Activated CD8-positive, alpha-beta memory T cell treated with anti-CD3 and anti-CD28 coated beads for 24 hours (primary cell): ENCODE measurements at regions not wholly inside any gene's neighbourhood (a gene's known extent, or its start where the extent isn't known, plus 50 kb on each side); places are given as distances from the start of the nearest gene placed in this dataset.

ENCODE experiments used
- DNase-seq: peaks from one replicate; pipeline ENCODE4 v3.0.0-alpha.2; 2020

DNA sequence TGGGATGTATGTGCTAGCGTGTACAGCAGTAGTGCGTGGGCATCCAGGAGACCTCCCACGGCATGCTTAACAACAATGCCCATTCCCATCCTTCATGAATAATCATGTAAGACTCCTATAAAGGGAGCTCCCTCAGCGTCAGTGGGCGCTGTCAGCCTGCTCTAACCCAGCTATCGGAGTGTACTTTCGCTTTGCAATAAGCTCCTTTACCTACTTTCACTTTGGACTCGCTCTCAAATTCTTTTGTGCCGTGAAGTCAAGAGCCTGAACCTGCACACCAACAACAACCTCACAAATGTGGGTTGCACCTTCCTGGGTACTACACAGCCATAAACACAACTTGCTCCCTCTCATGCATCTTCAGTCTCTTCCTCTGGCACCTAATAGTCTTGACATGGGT lies 114.8 kb upstream of the PAXBP1 start:
- no peak for DNase-seq

GRCh38 chr21:32887026-32887425 lies 115.5 kb upstream of the PAXBP1 start:
- DNase-seq = no peak

- no peak for DNase-seq
These were observed 117.4 kb upstream of the PAXBP1 start for GRCh38 chr21:32888971-32889370.

DNA sequence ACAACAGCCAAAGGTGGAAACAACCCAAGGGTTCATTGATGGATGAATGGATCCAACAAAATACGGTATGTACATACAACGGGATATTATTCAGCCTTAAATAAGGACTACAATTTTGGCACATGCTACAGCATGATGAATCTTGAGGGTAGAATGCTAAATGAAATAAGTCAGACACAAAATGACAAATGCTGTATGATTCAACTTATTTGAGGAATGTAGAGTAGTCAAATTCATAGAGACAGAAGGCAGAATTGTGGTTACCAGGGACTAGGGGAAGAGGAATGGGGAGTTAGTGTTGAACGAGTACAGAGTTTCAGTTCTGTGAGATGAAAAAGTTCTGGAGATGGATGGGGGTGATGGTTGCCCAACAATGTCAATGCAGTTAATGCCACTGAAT lies 118.0 kb upstream of the PAXBP1 start:
- no peak for DNase-seq

GRCh38 chr21:32894321-32894720 lies 122.8 kb upstream of the PAXBP1 start:
- no peak for DNase-seq

GRCh38 chr21:32900814-32901213 lies 124.9 kb upstream of the OLIG2 start:
- no peak for DNase-seq

DNA sequence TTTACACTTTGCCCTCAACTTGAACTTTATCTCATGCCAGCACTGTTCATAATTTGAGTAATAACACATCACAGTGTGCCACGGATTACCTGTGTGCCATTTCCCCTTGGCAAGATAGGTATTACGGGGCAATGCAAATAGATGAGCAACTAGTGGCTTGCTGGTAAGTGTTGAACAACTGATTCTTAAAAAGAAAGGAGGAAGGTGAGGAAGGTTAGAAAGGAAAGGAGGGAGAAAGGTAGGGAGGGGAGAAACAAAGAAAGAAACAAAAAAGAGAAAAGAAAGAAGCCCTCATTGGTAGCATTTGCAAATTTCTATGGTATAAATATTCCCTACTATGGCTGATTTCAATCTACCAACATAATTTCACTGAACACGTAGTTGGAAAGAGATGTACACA lies 118.2 kb upstream of the OLIG2 start:
- no peak for DNase-seq

DNA sequence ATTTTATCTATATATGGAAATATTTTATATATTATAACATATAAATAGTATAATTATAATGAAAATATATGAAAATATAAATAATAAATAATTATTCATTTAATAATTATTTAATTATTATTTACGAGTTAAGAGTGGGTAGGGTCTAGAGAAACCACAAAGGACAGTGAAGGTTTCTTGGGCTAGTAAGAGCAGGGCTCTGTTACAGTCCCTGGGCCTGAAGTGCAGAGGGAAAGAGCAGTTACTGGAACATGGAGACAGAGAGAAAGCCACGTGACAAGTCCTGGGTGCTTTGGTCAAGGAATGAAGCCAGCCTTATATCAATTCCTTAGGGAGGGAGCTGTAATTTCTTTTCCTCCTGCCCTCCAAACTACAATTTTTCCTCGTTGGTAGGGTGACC lies 117.2 kb upstream of the OLIG2 start:
- DNase-seq = no peak

DNA sequence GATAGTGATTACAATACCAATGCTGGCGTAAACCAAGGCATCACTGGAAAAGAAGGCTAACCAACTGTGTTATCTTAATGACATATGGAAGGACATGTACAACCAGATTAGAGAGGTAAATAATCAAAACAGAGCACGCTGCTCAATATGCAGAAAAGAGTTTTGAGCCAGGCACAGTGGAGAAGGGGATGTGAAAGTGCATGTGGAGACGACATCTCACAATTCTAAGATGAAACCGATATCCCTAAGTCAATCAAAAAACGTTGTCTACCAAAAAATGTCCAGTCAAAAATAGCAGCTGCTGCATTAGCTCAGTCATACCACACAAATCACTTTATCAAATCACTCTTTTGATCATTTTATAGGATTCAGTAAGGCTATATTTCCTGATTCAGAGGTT lies 116.3 kb upstream of the OLIG2 start:
- DNase-seq = no peak

- no peak for DNase-seq
These were observed 111.2 kb upstream of the OLIG2 start for GRCh38 chr21:32914424-32915039.

DNA sequence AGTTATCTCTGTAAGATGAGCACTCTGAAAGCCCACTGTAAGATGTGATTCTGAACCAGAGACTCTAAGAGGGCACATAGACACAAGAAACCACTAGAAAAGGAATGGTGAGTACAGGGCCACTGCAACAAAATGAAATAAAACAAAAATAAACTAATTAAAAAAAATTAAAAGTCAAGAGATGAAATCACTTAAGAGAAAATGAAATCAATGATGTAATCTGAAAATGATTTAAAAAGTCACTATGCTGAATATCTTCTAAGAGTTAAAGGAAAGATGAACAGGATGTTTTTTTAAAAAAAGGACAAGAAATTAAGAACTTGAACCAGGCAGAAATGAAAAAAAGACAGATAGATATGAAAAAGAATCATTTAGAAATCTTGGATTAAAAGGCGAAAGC lies 110.6 kb upstream of the OLIG2 start:
- no peak for DNase-seq

DNA sequence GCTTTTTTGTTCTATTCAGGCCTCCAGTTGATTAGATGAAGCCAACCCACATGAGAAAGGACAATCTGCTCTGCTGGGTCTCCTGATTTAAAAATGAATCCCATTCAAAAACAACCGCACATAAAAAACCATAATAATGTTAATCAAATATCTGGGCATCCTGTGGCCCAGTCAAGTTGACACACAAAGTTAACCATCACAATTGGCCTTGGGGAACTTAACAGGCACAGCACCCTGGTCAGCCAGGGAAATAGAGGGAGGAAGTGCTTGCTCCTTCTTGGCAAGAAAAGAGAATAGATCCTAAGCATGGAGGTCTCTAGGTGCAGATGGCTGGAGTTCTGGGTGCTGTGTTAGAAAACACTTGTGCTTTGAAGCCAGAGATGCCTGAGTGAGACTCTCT lies 109.6 kb upstream of the OLIG2 start:
- DNase-seq = no peak

DNA sequence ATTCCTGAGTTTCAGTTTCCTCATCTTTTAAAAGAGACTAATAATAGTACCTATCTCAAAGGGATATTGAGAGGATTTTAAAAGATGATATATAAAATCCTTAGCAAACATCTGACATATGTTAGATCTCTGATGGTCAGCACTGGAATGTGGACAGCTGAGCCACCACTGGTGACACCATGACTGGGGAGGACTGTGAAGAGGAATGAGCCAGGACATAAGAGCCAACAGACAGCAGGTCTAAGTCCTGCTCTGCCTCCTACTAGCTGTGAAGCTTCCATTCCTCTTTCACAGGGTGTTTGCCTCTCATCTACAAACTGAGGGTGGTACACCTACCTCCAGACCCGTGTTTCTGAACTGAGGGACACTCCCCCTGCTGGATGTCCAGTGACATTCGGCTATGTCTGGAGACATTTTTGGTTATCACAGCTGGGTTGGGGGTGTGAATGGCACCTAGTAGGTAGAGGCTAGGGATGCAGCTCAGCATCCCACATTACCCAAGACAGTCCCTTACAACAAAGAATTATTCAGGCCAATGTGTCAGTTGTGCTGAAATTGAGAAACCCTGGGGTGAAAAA lies 109.1 kb upstream of the OLIG2 start:
- DNase-seq = no peak

GRCh38 chr21:32917362-32918135 lies 108.2 kb upstream of the OLIG2 start:
- DNase-seq = peak; percentile 41

DNA sequence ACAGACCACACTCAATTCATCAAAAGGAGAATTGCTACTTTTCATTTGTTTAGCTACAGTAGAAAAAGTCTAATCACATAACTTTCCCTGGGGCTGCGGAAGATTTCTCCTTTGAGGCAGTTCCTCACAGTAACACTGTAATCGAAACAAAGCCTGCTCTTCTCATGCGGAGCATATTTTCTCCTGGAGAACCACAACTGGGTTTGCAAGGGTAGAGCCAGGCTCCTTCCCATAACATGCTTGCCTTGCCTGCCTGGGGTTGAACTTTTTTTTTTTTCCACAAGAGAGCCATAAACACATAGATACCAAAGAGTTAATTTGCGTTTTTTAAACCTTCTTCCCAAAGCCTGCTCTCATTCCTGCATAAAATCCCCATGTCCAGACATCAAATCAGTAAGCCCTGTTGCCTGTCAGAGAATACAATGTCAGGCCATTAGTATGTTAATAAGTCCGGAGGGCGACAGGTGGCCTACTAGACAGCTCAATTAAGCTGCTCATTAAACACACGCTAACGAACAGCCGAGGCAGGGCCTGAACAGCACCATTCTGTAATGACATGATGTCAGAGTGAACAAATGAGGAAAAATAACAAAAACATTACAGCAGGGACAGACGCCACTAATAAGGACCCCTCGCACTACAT lies 107.1 kb upstream of the OLIG2 start:
- DNase-seq = peak; percentile 26

GRCh38 chr21:32920474-32920873 lies 105.3 kb upstream of the OLIG2 start:
- DNase-seq = peak; percentile 47

DNA sequence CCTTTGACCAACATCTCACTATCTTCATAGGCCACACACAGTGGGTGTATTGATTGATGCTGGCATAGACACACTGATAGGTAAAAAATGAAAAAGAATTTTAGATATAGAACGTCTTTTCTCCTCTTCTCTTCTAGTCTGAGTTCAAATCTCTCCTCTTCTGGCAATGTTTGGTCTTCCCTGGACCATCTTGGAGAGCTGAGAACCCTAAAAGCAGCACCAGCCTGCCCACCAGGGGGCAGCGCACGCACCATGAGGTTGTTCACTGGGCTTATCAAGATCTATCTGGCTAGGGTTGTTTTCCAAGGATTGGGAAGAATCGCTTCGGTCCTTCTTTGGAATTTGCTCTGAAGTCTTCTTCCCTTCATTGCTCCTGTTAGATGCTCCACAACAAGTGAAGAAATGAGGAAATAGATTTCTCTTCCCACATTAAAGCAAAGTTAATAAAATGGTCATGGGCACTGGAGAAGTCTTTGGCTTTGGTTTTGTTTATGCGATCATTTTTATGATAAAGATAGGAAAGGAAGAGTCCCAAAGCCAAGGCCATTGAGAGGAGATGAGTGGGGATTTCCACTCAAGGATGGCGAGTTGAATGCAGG lies 104.0 kb upstream of the OLIG2 start:
- DNase-seq = peak; percentile 77

GRCh38 chr21:32925098-32925497 lies 100.6 kb upstream of the OLIG2 start:
- DNase-seq = no peak

DNA sequence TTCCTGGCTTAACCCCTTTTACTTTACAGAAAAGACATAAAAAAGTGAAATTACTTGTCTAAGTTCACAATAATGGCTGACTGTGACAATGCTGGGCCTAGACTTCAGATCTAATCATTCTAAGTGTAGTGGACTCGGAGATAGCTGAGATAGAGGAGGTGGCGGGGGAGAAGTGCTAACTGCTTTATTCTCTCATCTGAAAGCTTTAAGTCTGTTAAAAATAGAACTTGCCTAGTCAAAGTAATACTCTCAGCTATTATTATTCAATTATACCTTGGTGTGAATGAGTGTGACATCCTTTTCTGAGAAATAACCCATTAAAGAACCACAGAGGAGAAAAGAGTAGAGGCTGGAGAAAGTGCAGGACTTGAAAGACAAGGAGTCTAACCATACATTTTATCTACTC lies 96.1 kb upstream of the OLIG2 start:
- DNase-seq = no peak

DNA sequence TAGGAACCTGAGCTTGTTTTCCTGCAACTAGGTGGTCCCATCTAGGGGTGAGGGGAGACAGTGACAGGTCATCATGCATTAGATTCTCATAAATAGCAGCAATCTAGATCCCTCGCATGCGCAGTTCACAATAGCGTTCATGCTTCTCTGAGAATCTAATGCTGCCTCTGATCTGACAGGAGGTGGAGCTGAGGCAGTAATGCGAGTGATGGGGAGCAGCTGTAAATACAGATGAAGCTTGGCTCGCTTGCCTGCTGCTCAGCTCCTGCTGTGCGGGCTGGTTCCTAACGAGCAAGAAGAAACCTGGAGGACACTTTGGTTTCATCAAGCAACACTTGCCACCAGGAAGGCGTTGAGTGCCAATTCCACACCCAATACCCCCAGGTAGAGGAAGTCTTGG lies 95.1 kb upstream of the OLIG2 start:
- DNase-seq = no peak

DNA sequence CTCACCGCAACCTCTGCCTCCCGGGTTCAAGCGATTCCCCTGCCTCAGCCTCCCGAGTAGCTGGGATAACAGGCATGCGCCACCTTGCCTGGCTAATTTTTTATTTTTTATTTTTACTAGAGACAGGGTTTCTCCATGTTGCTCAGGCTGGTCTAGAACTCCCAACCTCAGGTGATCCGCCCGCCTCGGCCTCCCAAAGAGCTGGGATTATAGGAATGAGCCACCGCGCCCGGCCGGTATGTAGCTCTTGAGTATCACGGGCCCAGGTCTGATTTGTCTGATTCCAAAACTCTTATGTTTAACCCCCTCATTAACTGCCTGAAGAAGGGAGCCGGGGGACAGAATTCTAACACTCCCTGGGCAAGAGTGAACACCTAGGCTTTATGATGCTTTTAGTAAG lies 91.7 kb upstream of the OLIG2 start:
- peak; percentile 38 for DNase-seq

DNA sequence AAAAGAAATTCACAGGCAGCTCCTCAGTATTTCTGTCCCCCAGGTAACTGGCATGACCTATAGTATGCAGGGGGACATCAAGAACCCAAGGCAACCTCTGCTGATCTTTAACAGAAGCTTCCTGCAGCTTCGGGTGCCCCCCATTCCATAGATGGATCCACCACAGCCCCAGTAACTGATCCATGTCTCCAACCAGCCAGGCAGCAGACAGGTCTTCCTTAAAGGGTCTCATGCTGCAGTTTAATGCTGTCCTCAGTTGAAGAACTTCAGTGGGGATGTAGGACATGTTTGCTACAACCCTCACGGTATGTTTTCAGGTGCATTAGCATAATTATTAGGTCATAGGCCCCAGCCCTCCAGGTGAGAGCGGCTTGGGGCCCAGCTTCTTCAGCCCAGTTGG lies 90.9 kb upstream of the OLIG2 start:
- DNase-seq = peak; percentile 52
